ENCODE measurements at regions not wholly inside any gene's neighbourhood (a gene's known extent, or its start where the extent isn't known, plus 50 kb on each side); places are given as distances from the start of the nearest gene placed in this dataset.

- TF ChIP-seq, protein P1, sequence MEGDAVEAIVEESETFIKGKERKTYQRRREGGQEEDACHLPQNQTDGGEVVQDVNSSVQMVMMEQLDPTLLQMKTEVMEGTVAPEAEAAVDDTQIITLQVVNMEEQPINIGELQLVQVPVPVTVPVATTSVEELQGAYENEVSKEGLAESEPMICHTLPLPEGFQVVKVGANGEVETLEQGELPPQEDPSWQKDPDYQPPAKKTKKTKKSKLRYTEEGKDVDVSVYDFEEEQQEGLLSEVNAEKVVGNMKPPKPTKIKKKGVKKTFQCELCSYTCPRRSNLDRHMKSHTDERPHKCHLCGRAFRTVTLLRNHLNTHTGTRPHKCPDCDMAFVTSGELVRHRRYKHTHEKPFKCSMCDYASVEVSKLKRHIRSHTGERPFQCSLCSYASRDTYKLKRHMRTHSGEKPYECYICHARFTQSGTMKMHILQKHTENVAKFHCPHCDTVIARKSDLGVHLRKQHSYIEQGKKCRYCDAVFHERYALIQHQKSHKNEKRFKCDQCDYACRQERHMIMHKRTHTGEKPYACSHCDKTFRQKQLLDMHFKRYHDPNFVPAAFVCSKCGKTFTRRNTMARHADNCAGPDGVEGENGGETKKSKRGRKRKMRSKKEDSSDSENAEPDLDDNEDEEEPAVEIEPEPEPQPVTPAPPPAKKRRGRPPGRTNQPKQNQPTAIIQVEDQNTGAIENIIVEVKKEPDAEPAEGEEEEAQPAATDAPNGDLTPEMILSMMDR (IDR thresholded peaks at IDR 0.05 in 8 of 11, conservative IDR thresholded peaks at IDR 0.05 in 3 of 11): no peak
- TF ChIP-seq POLR2A (IDR thresholded peaks at IDR 0.05): no peak
These were observed 541.3 kb downstream of the OMA1 start for GRCh38 chr1:58005212-58005611.

All from spleen (tissue), 7 donors.